A549 (cell line): ENCODE measurements at regions not wholly inside any gene's neighbourhood (a gene's known extent, or its start where the extent isn't known, plus 50 kb on each side); places are given as distances from the start of the nearest gene placed in this dataset.
"Not testable (repeated sequence)": the region's sequence is repeated elsewhere in the genome, so short reads cannot be mapped to it uniquely, and the experiment has no call there.

ENCODE experiments used
- ATAC-seq, 2 experiments: fragments of 200-7000 bp in 1 of 2; fragments of >200 bp in 1 of 2; cut with Nextera tagmentation in 1 of 2; cut with Tn5 transposase in 1 of 2; 3 replicates each; pipeline versions ENCODE4 v1.8.0 to v1.9.1; 2018 to 2020; ENCODE audit warnings: mild to moderate bottlenecking in 1 of 2, moderate library complexity in 1 of 2
- CTCF ChIA-PET: fragments of 300-600 bp; sonication (Branson Sonifier 250); formaldehyde crosslinking; extraction: SDS; loops from one replicate; lab custom pipeline; 2021; ENCODE audit warnings: antibody characterized with exemption, inconsistent platforms; lab: Yijun Ruan, JAX
- POLR2A ChIA-PET: fragments of 350-600 bp; formaldehyde crosslinking; extraction: SDS; loops from one replicate; lab custom pipeline; 2021; ENCODE audit warnings: antibody characterized with exemption, inconsistent platforms; lab: Yijun Ruan, JAX
- DNase-seq, 2 experiments: peaks; one replicate each; pipeline versions ENCODE4 v3.0.0 to v3.0.0-alpha.2; 2011 to 2016; ENCODE audit warnings: low read depth in 1 of 2, low spot score in 1 of 2
- FAIRE-seq: peaks from 2 replicates; lab custom pipeline; 2011; peaks lifted over from hg19 to GRCh38; lab: Jason Lieb, UNC
- H3K27ac ChIP-seq, 2 experiments: fragments of >200 bp; sonication (Bioruptor Twin); formaldehyde crosslinking; 3 replicates each; pipeline ENCODE4 v1.5.1; 2016 to 2017
- H3K4me1 ChIP-seq: fragments of >200 bp; sonication (Bioruptor Twin); formaldehyde crosslinking; 3 replicates; pipeline ENCODE4 v1.6.1; 2016
- H3K4me2 ChIP-seq: fragments of >200 bp; sonication (Bioruptor Twin); formaldehyde crosslinking; 3 replicates; pipeline ENCODE4 v1.6.1; 2016
- H3K4me3 ChIP-seq: fragments of >200 bp; sonication (Bioruptor Twin); formaldehyde crosslinking; 3 replicates; pipeline ENCODE4 v1.5.1; 2016
- H3K9me3 ChIP-seq: fragments of >200 bp; sonication (Bioruptor Twin); formaldehyde crosslinking; 3 replicates; pipeline ENCODE4 v1.6.1; 2016
- CEBPB ChIP-seq, 2 experiments: fragments of >200 bp in 1 of 2; sonication (Bioruptor Twin) in 1 of 2; formaldehyde crosslinking in 1 of 2; IDR thresholded peaks; 2 replicates each; pipeline ENCODE4 v1.6.1; 2012 to 2016
- CHD2 ChIP-seq: fragments of 150-350 bp; IDR thresholded peaks from 2 replicates; pipeline ENCODE4 v1.6.1; 2014; ENCODE audit warnings: low read length; ENCODE audit not compliant: partially characterized antibody
- CHD4 ChIP-seq: fragments of 200-600 bp; sonication (generic); IDR thresholded peaks from 2 replicates; pipeline ENCODE4 v1.6.1; 2016; ENCODE audit warnings: antibody characterized with exemption, mild to moderate bottlenecking, borderline replicate concordance
- EHF ChIP-seq: fragments of 250-450 bp; sonication (Bioruptor Pico); IDR thresholded peaks from 2 replicates; pipeline ENCODE4 v1.5.0; 2020; ENCODE audit warnings: mild to moderate bottlenecking
- EP300 ChIP-seq, 2 experiments: fragments of >200 bp; sonication (Bioruptor Twin); formaldehyde crosslinking; IDR thresholded peaks; 2 replicates in 1 of 2; 3 replicates in 1 of 2; pipeline ENCODE4 v1.6.1; 2016 to 2017
- FOXS1 ChIP-seq: fragments of 250-450 bp; sonication (Bioruptor Pico); IDR thresholded peaks from 2 replicates; pipeline ENCODE4 v1.5.0; 2020; ENCODE audit warnings: mild to moderate bottlenecking, moderate library complexity
- HDAC2 ChIP-seq: fragments of 200-600 bp; sonication (generic); IDR thresholded peaks from 2 replicates; pipeline ENCODE4 v1.6.1; 2016
- HEYL ChIP-seq: fragments of 250-450 bp; sonication (Bioruptor Pico); IDR thresholded peaks from 2 replicates; pipeline ENCODE4 v1.8.0; 2021; ENCODE audit warnings: mild to moderate bottlenecking, moderate library complexity
- HOXB5 ChIP-seq: fragments of 250-450 bp; sonication (Bioruptor Pico); IDR thresholded peaks from 2 replicates; pipeline ENCODE4 v1.5.0; 2020; ENCODE audit warnings: mild to moderate bottlenecking, moderate library complexity
- JUN ChIP-seq, 2 experiments: fragments of >200 bp; sonication (Bioruptor Twin); formaldehyde crosslinking; IDR thresholded peaks; 2 replicates in 1 of 2; 3 replicates in 1 of 2; pipeline ENCODE4 v1.6.1; 2016 to 2017
- MAZ ChIP-seq: fragments of 150-350 bp; IDR thresholded peaks from 2 replicates; pipeline ENCODE4 v1.6.1; 2014; ENCODE audit warnings: antibody characterized with exemption, low read depth, low read length, borderline replicate concordance
- MYC ChIP-seq: IDR thresholded peaks from 2 replicates; pipeline ENCODE4 v1.6.1; 2012; ENCODE audit warnings: mild to moderate bottlenecking, inconsistent platforms, low read length, improper control_type of control experiment, borderline replicate concordance
- POLR2AphosphoS2 ChIP-seq: conservative IDR thresholded peaks from 2 replicates; pipeline ENCODE4 v1.6.1; 2012; ENCODE audit warnings: low read length, improper control_type of control experiment, inconsistent platforms
- RAD21 ChIP-seq, 2 experiments: fragments of >200 bp in 1 of 2; sonication (Bioruptor Twin) in 1 of 2; formaldehyde crosslinking in 1 of 2; IDR thresholded peaks in 1 of 2; conservative IDR thresholded peaks in 1 of 2; 2 replicates in 1 of 2; 3 replicates in 1 of 2; pipeline ENCODE4 v1.6.1; 2012 to 2018; ENCODE audit warnings: inconsistent platforms in 1 of 2
- RARB ChIP-seq: fragments of 250-450 bp; sonication (Bioruptor Pico); IDR thresholded peaks from 2 replicates; pipeline ENCODE4 v1.8.0; 2021; ENCODE audit warnings: mild to moderate bottlenecking, moderate library complexity
- RNF2 ChIP-seq: fragments of 200-600 bp; sonication (generic); IDR thresholded peaks from 2 replicates; pipeline ENCODE4 v1.6.1; 2016; ENCODE audit warnings: low read depth, mild to moderate bottlenecking, antibody characterized with exemption, moderate library complexity, borderline replicate concordance
- SMC3 ChIP-seq: fragments of >200 bp; sonication (Bioruptor Twin); formaldehyde crosslinking; IDR thresholded peaks from 3 replicates; pipeline ENCODE4 v1.6.1; 2018; ENCODE audit warnings: inconsistent platforms
- SREBF2 ChIP-seq: fragments of 450-650 bp; IDR thresholded peaks from 2 replicates; pipeline ENCODE4 v1.6.1; 2014; ENCODE audit warnings: mild to moderate bottlenecking, moderate library complexity
- ZNF302 ChIP-seq: fragments of 250-450 bp; sonication (Bioruptor Pico); IDR thresholded peaks from 2 replicates; pipeline ENCODE4 v1.9.0; 2021; ENCODE audit warnings: inconsistent platforms, mild to moderate bottlenecking, moderate library complexity
- WGBS: methylation state at CpG from one replicate; pipeline ENCODE4 v1.1.6; 2017; ENCODE audit errors: missing lambda C conversion rate; 5-methylcytosine and 5-hydroxymethylcytosine counted together
- TF ChIP-seq, protein P1 (sequence below): fragments of >200 bp; sonication (Bioruptor Twin); formaldehyde crosslinking; IDR thresholded peaks from 3 replicates; pipeline ENCODE4 v1.5.1; 2016
- TF ChIP-seq, protein P2 (sequence below): fragments of 150-350 bp; IDR thresholded peaks from 2 replicates; pipeline ENCODE4 v1.6.1; 2014; ENCODE audit warnings: low read depth, mild to moderate bottlenecking, low read length

- no peaks in the 10 kb centered on the region for H3K4me1 ChIP-seq
- H3K27ac ChIP-seq: no peak overlapping the region
- H3K4me3 ChIP-seq: no peak overlapping the region
- DNase-seq (no peak), FAIRE-seq (no peak), ATAC-seq (no peak)
- TF ChIP-seq SREBF2 (no peak), MYC (no peak), MAZ (no peak), EP300 (IDR thresholded peaks at IDR 0.05) (no peak), HDAC2 (no peak), SMC3 (no peak), RNF2 (no peak), RARB (CRISPR knock-in tag) (no peak), ZNF302 (CRISPR knock-in tag) (no peak), CEBPB (IDR thresholded peaks at IDR 0.05) (no peak), HOXB5 (CRISPR knock-in tag) (no peak), CHD4 (no peak), JUN (IDR thresholded peaks at IDR 0.05) (no peak)
- TF ChIP-seq, protein P1, sequence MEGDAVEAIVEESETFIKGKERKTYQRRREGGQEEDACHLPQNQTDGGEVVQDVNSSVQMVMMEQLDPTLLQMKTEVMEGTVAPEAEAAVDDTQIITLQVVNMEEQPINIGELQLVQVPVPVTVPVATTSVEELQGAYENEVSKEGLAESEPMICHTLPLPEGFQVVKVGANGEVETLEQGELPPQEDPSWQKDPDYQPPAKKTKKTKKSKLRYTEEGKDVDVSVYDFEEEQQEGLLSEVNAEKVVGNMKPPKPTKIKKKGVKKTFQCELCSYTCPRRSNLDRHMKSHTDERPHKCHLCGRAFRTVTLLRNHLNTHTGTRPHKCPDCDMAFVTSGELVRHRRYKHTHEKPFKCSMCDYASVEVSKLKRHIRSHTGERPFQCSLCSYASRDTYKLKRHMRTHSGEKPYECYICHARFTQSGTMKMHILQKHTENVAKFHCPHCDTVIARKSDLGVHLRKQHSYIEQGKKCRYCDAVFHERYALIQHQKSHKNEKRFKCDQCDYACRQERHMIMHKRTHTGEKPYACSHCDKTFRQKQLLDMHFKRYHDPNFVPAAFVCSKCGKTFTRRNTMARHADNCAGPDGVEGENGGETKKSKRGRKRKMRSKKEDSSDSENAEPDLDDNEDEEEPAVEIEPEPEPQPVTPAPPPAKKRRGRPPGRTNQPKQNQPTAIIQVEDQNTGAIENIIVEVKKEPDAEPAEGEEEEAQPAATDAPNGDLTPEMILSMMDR: no peak
- WGBS: 52% methylated on average over 3 of the region's 3 CpGs
- POLR2A ChIA-PET: no interaction called here
- CTCF ChIA-PET: no interaction called here
- H3K4me2 ChIP-seq: no peak overlapping the region
- H3K9me3 ChIP-seq: no peaks in the 10 kb centered on the region
These were observed 190.9 kb upstream of the CDH11 start for GRCh38 chr16:65312795-65313194.

- H3K4me3 ChIP-seq: no peak overlapping the region
- H3K4me2 ChIP-seq: no peak overlapping the region
- ChIA-PET POLR2A (no interaction called here), CTCF (no interaction called here)
- 0% methylated on average over 1 of the region's 1 CpG for WGBS
- H3K9me3 ChIP-seq: no peaks in the 10 kb centered on the region
- FAIRE-seq (no peak), ATAC-seq (no peak), DNase-seq (no peak)
- no peak for TF ChIP-seq FOXS1 (CRISPR knock-in tag)
- no peak for TF ChIP-seq CHD2
- no peak for TF ChIP-seq RAD21 (conservative IDR thresholded peaks at IDR 0.05 in 1 of 2, IDR thresholded peaks at IDR 0.05 in 1 of 2)
- no peak for TF ChIP-seq MAZ
- TF ChIP-seq CHD4: no peak
- TF ChIP-seq EHF: no peak
- TF ChIP-seq HEYL (CRISPR knock-in tag): no peak
- TF ChIP-seq SREBF2: no peak
- TF ChIP-seq, protein P2, sequence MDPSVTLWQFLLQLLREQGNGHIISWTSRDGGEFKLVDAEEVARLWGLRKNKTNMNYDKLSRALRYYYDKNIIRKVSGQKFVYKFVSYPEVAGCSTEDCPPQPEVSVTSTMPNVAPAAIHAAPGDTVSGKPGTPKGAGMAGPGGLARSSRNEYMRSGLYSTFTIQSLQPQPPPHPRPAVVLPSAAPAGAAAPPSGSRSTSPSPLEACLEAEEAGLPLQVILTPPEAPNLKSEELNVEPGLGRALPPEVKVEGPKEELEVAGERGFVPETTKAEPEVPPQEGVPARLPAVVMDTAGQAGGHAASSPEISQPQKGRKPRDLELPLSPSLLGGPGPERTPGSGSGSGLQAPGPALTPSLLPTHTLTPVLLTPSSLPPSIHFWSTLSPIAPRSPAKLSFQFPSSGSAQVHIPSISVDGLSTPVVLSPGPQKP: no peak
- no peak for TF ChIP-seq POLR2AphosphoS2
- TF ChIP-seq, protein P1: no peak
- H3K27ac ChIP-seq: no peak overlapping the region
- H3K4me1 ChIP-seq: no peaks in the 10 kb centered on the region
These were observed 190.2 kb upstream of the CDH11 start for GRCh38 chr16:65312071-65312470.

DNA sequence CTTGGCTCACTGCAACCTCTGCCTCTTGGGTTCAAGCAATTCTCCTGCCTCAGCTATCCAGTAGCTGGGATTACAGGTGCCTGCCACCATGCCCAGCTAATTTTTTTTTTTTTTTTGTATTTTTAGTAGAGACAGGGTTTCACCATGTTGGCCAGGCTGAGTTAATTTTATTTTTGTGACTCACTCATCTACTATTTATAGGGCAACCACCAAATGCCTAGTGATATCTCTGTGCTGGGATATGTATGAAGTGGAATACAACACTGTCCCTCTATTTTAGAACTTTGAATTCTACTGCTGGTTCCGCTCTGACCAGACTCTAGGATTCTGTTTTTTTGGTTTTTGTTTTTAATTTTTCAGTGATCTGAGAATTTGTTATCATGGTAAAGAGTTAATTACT, 188.6 kb upstream of the CDH11 start:
- H3K4me2 ChIP-seq, FAIRE-seq, DNase-seq, H3K4me3 ChIP-seq, POLR2A ChIA-PET, H3K4me1 ChIP-seq, H3K9me3 ChIP-seq, H3K27ac ChIP-seq, CTCF ChIA-PET, ATAC-seq: not testable (repeated sequence)
- 3% methylated on average over 1 of the region's 1 CpG for WGBS
